ENCODE measurements at regions not wholly inside any gene's neighbourhood (a gene's known extent, or its start where the extent isn't known, plus 50 kb on each side); places are given as distances from the start of the nearest gene placed in this dataset.

DNA sequence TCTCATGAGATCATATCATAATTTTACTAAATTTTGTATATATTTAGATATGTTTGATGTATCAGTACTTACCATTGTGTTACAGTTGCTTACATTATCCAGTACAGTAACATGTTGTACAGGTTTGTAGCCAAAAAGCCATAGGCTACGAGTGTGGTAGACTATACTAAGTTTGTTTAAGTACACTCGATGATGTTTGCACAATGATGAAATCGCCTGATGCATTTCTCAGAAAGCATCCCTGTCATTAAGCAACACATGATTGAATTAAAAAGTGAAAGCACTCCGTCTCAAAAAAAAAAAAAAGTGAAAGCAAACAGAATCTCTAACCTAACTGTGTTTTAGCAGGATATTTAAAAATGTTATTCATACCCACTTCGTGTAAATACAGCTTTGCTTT is 104.9 kb upstream of the TFAP2D start:
- TF ChIP-seq, protein P1, sequence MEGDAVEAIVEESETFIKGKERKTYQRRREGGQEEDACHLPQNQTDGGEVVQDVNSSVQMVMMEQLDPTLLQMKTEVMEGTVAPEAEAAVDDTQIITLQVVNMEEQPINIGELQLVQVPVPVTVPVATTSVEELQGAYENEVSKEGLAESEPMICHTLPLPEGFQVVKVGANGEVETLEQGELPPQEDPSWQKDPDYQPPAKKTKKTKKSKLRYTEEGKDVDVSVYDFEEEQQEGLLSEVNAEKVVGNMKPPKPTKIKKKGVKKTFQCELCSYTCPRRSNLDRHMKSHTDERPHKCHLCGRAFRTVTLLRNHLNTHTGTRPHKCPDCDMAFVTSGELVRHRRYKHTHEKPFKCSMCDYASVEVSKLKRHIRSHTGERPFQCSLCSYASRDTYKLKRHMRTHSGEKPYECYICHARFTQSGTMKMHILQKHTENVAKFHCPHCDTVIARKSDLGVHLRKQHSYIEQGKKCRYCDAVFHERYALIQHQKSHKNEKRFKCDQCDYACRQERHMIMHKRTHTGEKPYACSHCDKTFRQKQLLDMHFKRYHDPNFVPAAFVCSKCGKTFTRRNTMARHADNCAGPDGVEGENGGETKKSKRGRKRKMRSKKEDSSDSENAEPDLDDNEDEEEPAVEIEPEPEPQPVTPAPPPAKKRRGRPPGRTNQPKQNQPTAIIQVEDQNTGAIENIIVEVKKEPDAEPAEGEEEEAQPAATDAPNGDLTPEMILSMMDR (IDR thresholded peaks at IDR 0.05), result no peak
- no peak for TF ChIP-seq POLR2A (IDR thresholded peaks at IDR 0.05)

All from esophagus squamous epithelium (tissue), 4 donors.